Neural cell (in vitro differentiated cells): ENCODE measurements at regions not wholly inside any gene's neighbourhood (a gene's known extent, or its start where the extent isn't known, plus 50 kb on each side); places are given as distances from the start of the nearest gene placed in this dataset.

Experiments used
- H2AFZ ChIP-seq: fragments of 200-600, 300-800 bp; sonication (generic), shearing (Covaris generic); 2 replicates; pipeline ENCODE4 v1.6.0; 2014; ENCODE audit warnings: low read depth, mild to moderate bottlenecking, antibody characterized with exemption, low read length, moderate library complexity
- H3F3A ChIP-seq: fragments of 200-600 bp; shearing (Covaris generic); 2 replicates; pipeline ENCODE4 v1.6.1; 2016; ENCODE audit warnings: mild to moderate bottlenecking, moderate library complexity, mixed read lengths, antibody characterized with exemption, low read length; ENCODE audit not compliant: insufficient read depth, poor library complexity, severe bottlenecking
- H3K27ac ChIP-seq: fragments of 200-600, 300-800 bp; sonication (generic), shearing (Covaris generic); 2 replicates; pipeline ENCODE4 v1.5.1; 2014; ENCODE audit warnings: mild to moderate bottlenecking, low read length, moderate library complexity
- H3K27me3 ChIP-seq: fragments of 300-800, 200-600 bp; sonication (generic), shearing (Covaris generic); 2 replicates; pipeline ENCODE4 v1.6.0; 2014; ENCODE audit warnings: mild to moderate bottlenecking, low read depth, low read length, moderate library complexity; ENCODE audit not compliant: insufficient read depth
- H3K36me3 ChIP-seq: fragments of 300-800, 200-600 bp; sonication (generic), shearing (Covaris generic); 2 replicates; pipeline ENCODE4 v1.5.1; 2014; ENCODE audit warnings: mild to moderate bottlenecking, antibody characterized with exemption, low read length, moderate library complexity; ENCODE audit not compliant: insufficient read depth
- H3K4me2 ChIP-seq: fragments of 300-800, 200-600 bp; sonication (generic), shearing (Covaris generic); 2 replicates; pipeline ENCODE4 v1.6.0; 2014; ENCODE audit warnings: mild to moderate bottlenecking, low read length
- H3K4me3 ChIP-seq: fragments of 300-800, 200-600 bp; sonication (generic), shearing (Covaris generic); 2 replicates; pipeline ENCODE4 v1.5.1; 2014; ENCODE audit warnings: mild to moderate bottlenecking, low read length, moderate library complexity
- H3K79me2 ChIP-seq: fragments of 200-600 bp; shearing (Covaris generic); replicated peaks from 2 replicates; pipeline ENCODE4 v1.6.0; 2014; ENCODE audit warnings: mild to moderate bottlenecking, low read length, moderate library complexity; ENCODE audit not compliant: insufficient read depth
- H3K9ac ChIP-seq: fragments of 300-800, 200-600 bp; sonication (generic), shearing (Covaris generic); 2 replicates; pipeline ENCODE4 v1.6.1; 2016; ENCODE audit warnings: mild to moderate bottlenecking, low read length, mixed read lengths
- H3K9me2 ChIP-seq: fragments of 200-600 bp; shearing (Covaris generic); 2 replicates; pipeline ENCODE4 v1.6.1; 2016; ENCODE audit warnings: mild to moderate bottlenecking, low read length, mixed read lengths; ENCODE audit not compliant: insufficient read depth
- H3K9me3 ChIP-seq: fragments of 200-600, 300-800 bp; sonication (generic), shearing (Covaris generic); 2 replicates; pipeline ENCODE4 v1.6.1; 2016; ENCODE audit warnings: mild to moderate bottlenecking, mixed run types, low read length, moderate library complexity, mixed read lengths
- H4K20me1 ChIP-seq: fragments of 200-600 bp; shearing (Covaris generic); 2 replicates; pipeline ENCODE4 v1.6.1; 2016; ENCODE audit warnings: mild to moderate bottlenecking, mixed run types; ENCODE audit not compliant: insufficient read depth
- EP300 ChIP-seq: fragments of 450-650 bp; conservative IDR thresholded peaks from 2 replicates; pipeline ENCODE4 v1.6.1; 2014; ENCODE audit warnings: antibody characterized with exemption, mild to moderate bottlenecking, moderate library complexity; ENCODE audit not compliant: poor library complexity, severe bottlenecking
- EZH2 ChIP-seq: fragments of 200-600, 300-800 bp; shearing (Covaris generic), sonication (generic); IDR thresholded peaks from 2 replicates; pipeline ENCODE4 v1.6.1; 2014; ENCODE audit warnings: antibody characterized with exemption, low read length, borderline replicate concordance, mild to moderate bottlenecking; ENCODE audit not compliant: insufficient read depth, poor library complexity, severe bottlenecking
- MXI1 ChIP-seq: fragments of 450-650 bp; conservative IDR thresholded peaks from 2 replicates; pipeline ENCODE4 v1.6.1; 2014; ENCODE audit warnings: antibody characterized with exemption, mild to moderate bottlenecking; ENCODE audit not compliant: poor library complexity, severe bottlenecking
- POLR2AphosphoS5 ChIP-seq: IDR thresholded peaks from 2 replicates; pipeline ENCODE4 v1.6.1; 2012
- RAD21 ChIP-seq: fragments of 450-650 bp; conservative IDR thresholded peaks from 2 replicates; pipeline ENCODE4 v1.6.1; 2014; ENCODE audit warnings: antibody characterized with exemption, mild to moderate bottlenecking, moderate library complexity
- SMC3 ChIP-seq: fragments of 450-650 bp; conservative IDR thresholded peaks from 2 replicates; pipeline ENCODE4 v1.6.1; 2014; ENCODE audit warnings: antibody characterized with exemption, mild to moderate bottlenecking, moderate library complexity; ENCODE audit not compliant: poor library complexity
- TAF1 ChIP-seq: IDR thresholded peaks from 2 replicates; pipeline ENCODE4 v1.6.1; 2012; ENCODE audit warnings: low read depth
- TF ChIP-seq, protein P1 (sequence below): IDR thresholded peaks from 2 replicates; pipeline ENCODE4 v1.6.1; 2012; ENCODE audit warnings: borderline replicate concordance
- TF ChIP-seq, protein P2 (sequence below): fragments of 450-650 bp; IDR thresholded peaks from 2 replicates; pipeline ENCODE4 v1.5.1; 2014; ENCODE audit warnings: antibody characterized with exemption, mild to moderate bottlenecking, moderate library complexity; ENCODE audit not compliant: poor library complexity, severe bottlenecking

DNA sequence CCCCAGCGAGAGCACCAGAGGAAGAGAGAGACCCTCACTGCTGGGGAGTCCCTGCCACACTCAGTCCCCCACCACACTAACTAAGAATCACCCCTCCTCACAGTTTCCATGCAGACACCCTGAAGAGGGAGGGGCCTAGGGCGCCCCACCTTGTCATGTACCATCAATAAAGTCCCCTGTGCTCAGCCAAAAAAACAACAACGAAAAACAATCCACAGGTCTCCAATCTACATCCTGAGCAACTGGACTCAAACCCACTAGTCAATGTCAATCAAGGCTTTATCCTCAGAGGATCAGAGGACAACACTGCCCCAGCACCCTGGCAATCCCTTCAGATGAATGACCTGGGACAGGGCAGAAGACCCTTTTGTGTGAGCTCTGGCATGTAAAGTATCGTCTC is 210.1 kb upstream of the MSX2 start:
- H4K20me1 ChIP-seq, result no peaks in the 10 kb centered on the region
- no peak overlapping the region for H2AFZ ChIP-seq
- H3F3A ChIP-seq, result no peaks in the 10 kb centered on the region
- no peaks in the 10 kb centered on the region for H3K9me2 ChIP-seq
- no peak overlapping the region for H3K9ac ChIP-seq
- no peaks in the 10 kb centered on the region for H3K9me3 ChIP-seq
- no peaks in the 10 kb centered on the region for H3K79me2 ChIP-seq
- TF ChIP-seq, protein P1, sequence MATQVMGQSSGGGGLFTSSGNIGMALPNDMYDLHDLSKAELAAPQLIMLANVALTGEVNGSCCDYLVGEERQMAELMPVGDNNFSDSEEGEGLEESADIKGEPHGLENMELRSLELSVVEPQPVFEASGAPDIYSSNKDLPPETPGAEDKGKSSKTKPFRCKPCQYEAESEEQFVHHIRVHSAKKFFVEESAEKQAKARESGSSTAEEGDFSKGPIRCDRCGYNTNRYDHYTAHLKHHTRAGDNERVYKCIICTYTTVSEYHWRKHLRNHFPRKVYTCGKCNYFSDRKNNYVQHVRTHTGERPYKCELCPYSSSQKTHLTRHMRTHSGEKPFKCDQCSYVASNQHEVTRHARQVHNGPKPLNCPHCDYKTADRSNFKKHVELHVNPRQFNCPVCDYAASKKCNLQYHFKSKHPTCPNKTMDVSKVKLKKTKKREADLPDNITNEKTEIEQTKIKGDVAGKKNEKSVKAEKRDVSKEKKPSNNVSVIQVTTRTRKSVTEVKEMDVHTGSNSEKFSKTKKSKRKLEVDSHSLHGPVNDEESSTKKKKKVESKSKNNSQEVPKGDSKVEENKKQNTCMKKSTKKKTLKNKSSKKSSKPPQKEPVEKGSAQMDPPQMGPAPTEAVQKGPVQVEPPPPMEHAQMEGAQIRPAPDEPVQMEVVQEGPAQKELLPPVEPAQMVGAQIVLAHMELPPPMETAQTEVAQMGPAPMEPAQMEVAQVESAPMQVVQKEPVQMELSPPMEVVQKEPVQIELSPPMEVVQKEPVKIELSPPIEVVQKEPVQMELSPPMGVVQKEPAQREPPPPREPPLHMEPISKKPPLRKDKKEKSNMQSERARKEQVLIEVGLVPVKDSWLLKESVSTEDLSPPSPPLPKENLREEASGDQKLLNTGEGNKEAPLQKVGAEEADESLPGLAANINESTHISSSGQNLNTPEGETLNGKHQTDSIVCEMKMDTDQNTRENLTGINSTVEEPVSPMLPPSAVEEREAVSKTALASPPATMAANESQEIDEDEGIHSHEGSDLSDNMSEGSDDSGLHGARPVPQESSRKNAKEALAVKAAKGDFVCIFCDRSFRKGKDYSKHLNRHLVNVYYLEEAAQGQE, result no peak
- TF ChIP-seq RAD21, result no peak
- TF ChIP-seq EP300, result no peak
- TF ChIP-seq SMC3, result no peak
- TF ChIP-seq POLR2AphosphoS5, result no peak
- no peak for TF ChIP-seq EZH2
- no peak for TF ChIP-seq MXI1
- no peak for TF ChIP-seq TAF1
- TF ChIP-seq, protein P2, sequence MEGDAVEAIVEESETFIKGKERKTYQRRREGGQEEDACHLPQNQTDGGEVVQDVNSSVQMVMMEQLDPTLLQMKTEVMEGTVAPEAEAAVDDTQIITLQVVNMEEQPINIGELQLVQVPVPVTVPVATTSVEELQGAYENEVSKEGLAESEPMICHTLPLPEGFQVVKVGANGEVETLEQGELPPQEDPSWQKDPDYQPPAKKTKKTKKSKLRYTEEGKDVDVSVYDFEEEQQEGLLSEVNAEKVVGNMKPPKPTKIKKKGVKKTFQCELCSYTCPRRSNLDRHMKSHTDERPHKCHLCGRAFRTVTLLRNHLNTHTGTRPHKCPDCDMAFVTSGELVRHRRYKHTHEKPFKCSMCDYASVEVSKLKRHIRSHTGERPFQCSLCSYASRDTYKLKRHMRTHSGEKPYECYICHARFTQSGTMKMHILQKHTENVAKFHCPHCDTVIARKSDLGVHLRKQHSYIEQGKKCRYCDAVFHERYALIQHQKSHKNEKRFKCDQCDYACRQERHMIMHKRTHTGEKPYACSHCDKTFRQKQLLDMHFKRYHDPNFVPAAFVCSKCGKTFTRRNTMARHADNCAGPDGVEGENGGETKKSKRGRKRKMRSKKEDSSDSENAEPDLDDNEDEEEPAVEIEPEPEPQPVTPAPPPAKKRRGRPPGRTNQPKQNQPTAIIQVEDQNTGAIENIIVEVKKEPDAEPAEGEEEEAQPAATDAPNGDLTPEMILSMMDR, result no peak
- no peak overlapping the region for H3K27ac ChIP-seq
- no peaks in the 10 kb centered on the region for H3K27me3 ChIP-seq
- H3K4me3 ChIP-seq, result no peak overlapping the region
- H3K36me3 ChIP-seq, result no peaks in the 10 kb centered on the region
- no peak overlapping the region for H3K4me2 ChIP-seq

DNA sequence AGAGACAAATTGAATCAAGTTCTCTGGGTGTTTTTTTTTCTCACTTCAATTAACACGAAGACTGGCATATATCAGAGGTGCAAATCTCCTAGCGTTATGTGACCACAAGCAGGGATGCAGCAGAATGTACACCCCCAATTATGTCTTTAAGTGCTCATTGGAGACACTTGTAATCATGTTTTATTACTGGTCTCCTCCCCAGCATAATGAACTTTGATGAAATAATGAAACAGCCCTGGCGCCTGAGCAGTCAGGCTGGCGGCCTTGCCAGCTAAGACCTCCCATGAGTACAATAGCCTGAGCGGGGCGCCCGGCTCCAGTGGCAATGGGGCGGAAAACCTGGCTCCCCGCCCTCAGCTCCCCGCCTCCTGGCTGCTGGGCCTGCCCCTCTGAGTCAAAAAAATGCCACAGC is 209.4 kb upstream of the MSX2 start:
- H3K9me2 ChIP-seq, result no peaks in the 10 kb centered on the region
- H3K79me2 ChIP-seq, result no peaks in the 10 kb centered on the region
- no peaks in the 10 kb centered on the region for H3F3A ChIP-seq
- no peaks in the 10 kb centered on the region for H3K36me3 ChIP-seq
- TF ChIP-seq SMC3 (no peak), POLR2AphosphoS5 (no peak)
- no peaks in the 10 kb centered on the region for H3K9me3 ChIP-seq
- no peak overlapping the region for H3K4me2 ChIP-seq
- no peak overlapping the region for H2AFZ ChIP-seq
- H3K27ac ChIP-seq, result no peak overlapping the region
- no peaks in the 10 kb centered on the region for H3K27me3 ChIP-seq
- no peak overlapping the region for H3K4me3 ChIP-seq
- H4K20me1 ChIP-seq, result no peaks in the 10 kb centered on the region
- no peak overlapping the region for H3K9ac ChIP-seq

DNA sequence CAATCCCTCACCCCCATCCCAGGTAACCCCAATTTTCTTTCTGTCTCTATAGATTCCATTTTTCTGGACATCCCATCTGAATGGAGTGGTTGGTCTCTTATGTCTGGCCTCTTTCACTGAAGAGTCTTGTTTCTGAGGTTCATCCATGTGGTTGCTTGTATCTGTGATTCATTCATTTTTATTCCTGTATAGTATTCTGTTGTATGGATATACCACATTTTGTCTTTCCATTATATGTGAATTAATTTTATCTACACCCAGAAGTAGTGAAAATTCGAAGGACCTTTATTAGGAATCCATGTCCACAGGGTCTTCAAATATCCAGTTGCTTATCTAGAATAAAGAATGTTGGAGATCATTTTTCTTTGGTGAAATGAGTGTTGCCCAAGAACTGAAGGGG is 207.6 kb upstream of the MSX2 start:
- no peaks in the 10 kb centered on the region for H3K36me3 ChIP-seq
- H3K4me3 ChIP-seq, result no peak overlapping the region
- H3K9me2 ChIP-seq, result no peaks in the 10 kb centered on the region
- no peak overlapping the region for H3K4me2 ChIP-seq
- peaks cover 7% of the 10 kb centered on the region for H3K27me3 ChIP-seq
- no peaks in the 10 kb centered on the region for H3F3A ChIP-seq
- no peak overlapping the region for H2AFZ ChIP-seq
- H3K27ac ChIP-seq, result no peak overlapping the region
- no peaks in the 10 kb centered on the region for H3K9me3 ChIP-seq
- no peaks in the 10 kb centered on the region for H3K79me2 ChIP-seq
- TF ChIP-seq, protein P1, result no peak
- no peak for TF ChIP-seq TAF1
- TF ChIP-seq, protein P2, result no peak
- TF ChIP-seq POLR2AphosphoS5, result no peak
- no peak for TF ChIP-seq SMC3
- no peak for TF ChIP-seq EP300
- TF ChIP-seq MXI1, result no peak
- H3K9ac ChIP-seq, result no peak overlapping the region
- H4K20me1 ChIP-seq, result no peaks in the 10 kb centered on the region
